HepG2 (cell line): ENCODE measurements at regions not wholly inside any gene's neighbourhood (a gene's known extent, or its start where the extent isn't known, plus 50 kb on each side); places are given as distances from the start of the nearest gene placed in this dataset.

Experiments
- ATAC-seq: fragments of 200-7000 bp; cut with Tn5 transposase; 3 replicates; pipeline ENCODE4 v1.9.1; 2020; ENCODE audit warnings: mild to moderate bottlenecking, moderate library complexity
- BruUV-seq: library from RNA; stranded (reverse); fragments of 400-500 nt; replicated peaks from 2 replicates; lab custom pipeline; 2021; lab: Mats Ljungman, UMichigan
- CTCF ChIA-PET: fragments of 300-600 bp; formaldehyde crosslinking; extraction: SDS; loops from one replicate; lab custom pipeline; 2021; ENCODE audit warnings: low total read pairs, inconsistent platforms, low intra/inter-chr PET ratio; lab: Yijun Ruan, JAX
- POLR2A ChIA-PET: fragments of 350-600 bp; sonication (Branson Sonifier 250); formaldehyde crosslinking; loops from one replicate; lab custom pipeline; 2020; ENCODE audit warnings: antibody characterized with exemption, inconsistent platforms; lab: Yijun Ruan, JAX
- DNase-seq: peaks from one replicate; pipeline ENCODE4 v3.0.0-alpha.2; 2015; ENCODE audit warnings: low spot score
- FAIRE-seq: peaks from 3 replicates; lab custom pipeline; 2011; peaks lifted over from hg19 to GRCh38; lab: Jason Lieb, UNC
- H2AFZ ChIP-seq: one replicate; pipeline ENCODE4 v1.6.1; 2011; ENCODE audit warnings: low read length, inconsistent platforms
- H3K27ac ChIP-seq: fragments of 300-600 bp; 3 replicates; pipeline ENCODE4 v1.8.0; 2011; ENCODE audit warnings: mixed run types, mild to moderate bottlenecking, mixed read lengths, low read length, inconsistent platforms; ENCODE audit not compliant: insufficient read depth; ENCODE audit errors: extremely low read length
- H3K27me3 ChIP-seq, 2 experiments: fragments of 200-600 bp in 1 of 2; 2 replicates in 1 of 2; 3 replicates in 1 of 2; pipeline versions ENCODE4 v1.6.0 to v1.8.0; 2011; ENCODE audit warnings: low read length in 2 of 2, mild to moderate bottlenecking in 2 of 2, moderate library complexity in 2 of 2, inconsistent platforms in 1 of 2; ENCODE audit not compliant: insufficient read depth in 2 of 2, control insufficient read depth in 1 of 2
- H3K36me3 ChIP-seq, 2 experiments: fragments of 200-600 bp in 1 of 2; replicated peaks in 1 of 2; 2 replicates in 1 of 2; 3 replicates in 1 of 2; pipeline versions ENCODE4 v1.5.1 to v1.8.0; 2011; ENCODE audit warnings: low read length in 2 of 2, inconsistent platforms in 1 of 2; ENCODE audit not compliant: insufficient read depth in 2 of 2, control insufficient read depth in 1 of 2
- H3K4me1 ChIP-seq: 2 replicates; pipeline ENCODE4 v1.5.1; 2012; ENCODE audit warnings: low read length, inconsistent platforms; ENCODE audit not compliant: insufficient read depth
- H3K4me2 ChIP-seq: 2 replicates; pipeline ENCODE4 v1.6.0; 2011; ENCODE audit warnings: low read depth, low read length, inconsistent platforms
- H3K4me3 ChIP-seq, 3 experiments: fragments of 200-600 bp in 1 of 3; sonication (generic), shearing (Covaris generic) in 1 of 3; replicated peaks in 1 of 3; 2 replicates each; pipeline ENCODE4 v1.5.1; 2011 to 2016; ENCODE audit warnings: low read length in 3 of 3, inconsistent platforms in 2 of 3, low read depth in 2 of 3, mild to moderate bottlenecking in 2 of 3, control low read depth in 1 of 3, mixed read lengths in 1 of 3; ENCODE audit not compliant: insufficient read depth in 1 of 3
- H3K79me2 ChIP-seq: one replicate; pipeline ENCODE4 v1.6.1; 2011; ENCODE audit warnings: low read length, inconsistent platforms; ENCODE audit not compliant: insufficient read depth
- H3K9ac ChIP-seq: 2 replicates; pipeline ENCODE4 v1.6.0; 2011; ENCODE audit warnings: mild to moderate bottlenecking, low read depth, low read length, inconsistent platforms; ENCODE audit not compliant: insufficient read depth
- H3K9me3 ChIP-seq: 2 replicates; pipeline ENCODE4 v1.5.1; 2012; ENCODE audit warnings: mild to moderate bottlenecking, low read length
- H4K20me1 ChIP-seq: 2 replicates; pipeline ENCODE4 v1.6.0; 2011; ENCODE audit warnings: inconsistent platforms, mild to moderate bottlenecking, low read length, moderate library complexity; ENCODE audit not compliant: insufficient read depth
- CBX1 ChIP-seq: IDR thresholded peaks from one replicate; pipeline ENCODE4 v1.6.1; 2016; ENCODE audit warnings: antibody characterized with exemption, low read depth
- MATR3 ChIP-seq: sonication (generic); formaldehyde crosslinking; IDR thresholded peaks from 2 replicates; pipeline ENCODE4 v1.4.0; 2020; ENCODE audit warnings: missing genetic modification reagents
- RXRA ChIP-seq: sonication (generic); formaldehyde crosslinking; IDR thresholded peaks from 2 replicates; pipeline ENCODE4 v1.5.1; 2020; ENCODE audit warnings: missing genetic modification reagents
- STAG1 ChIP-seq: sonication (generic); formaldehyde crosslinking; IDR thresholded peaks from 2 replicates; pipeline ENCODE4 v1.4.0; 2020; ENCODE audit warnings: missing genetic modification reagents
- TEAD2 ChIP-seq: sonication (generic); formaldehyde crosslinking; IDR thresholded peaks from 2 replicates; pipeline ENCODE4 v1.9.0; 2021; ENCODE audit warnings: missing genetic modification reagents
- ZMYM4 ChIP-seq: sonication (generic); formaldehyde crosslinking; IDR thresholded peaks from 2 replicates; pipeline ENCODE4 v1.8.1; 2023; ENCODE audit warnings: mild to moderate bottlenecking, missing genetic modification reagents
- ZNF3 ChIP-seq: IDR thresholded peaks from 2 replicates; pipeline ENCODE4 v1.7.0; 2017; ENCODE audit warnings: inconsistent platforms
- WGBS: methylation state at CpG from one replicate; pipeline ENCODE4 v1.1.6; 2017; ENCODE audit warnings: low lambda C conversion rate; 5-methylcytosine and 5-hydroxymethylcytosine counted together
- in situ Hi-C: cut with HindIII; loops from 2 replicates; pipeline ENCODE4 v1.10.0; 2017; ENCODE audit warnings: low pct_unique_long_range_greater_than_20kb; ENCODE audit not compliant: extremely low pct_ligation_motif_present
- intact Hi-C: fragments of 100-400 bp; cut with micrococcal nuclease; formaldehyde crosslinking; loops from one replicate; pipeline ENCODE4 v1.10.0; 2022; ENCODE audit not compliant: unreplicated experiment
- TF ChIP-seq, protein P1 (sequence below): sonication (generic); formaldehyde crosslinking; IDR thresholded peaks from 2 replicates; pipeline ENCODE4 v1.4.0; 2020; ENCODE audit warnings: missing genetic modification reagents, borderline replicate concordance
- TF ChIP-seq, protein P2 (sequence below): sonication (generic); formaldehyde crosslinking; IDR thresholded peaks from 2 replicates; pipeline ENCODE4 v1.4.0; 2020; ENCODE audit warnings: missing genetic modification reagents
- TF ChIP-seq, protein P3 (sequence below): sonication (generic); formaldehyde crosslinking; IDR thresholded peaks from 2 replicates; pipeline ENCODE4 v1.5.0; 2020; ENCODE audit warnings: mild to moderate bottlenecking, missing genetic modification reagents, moderate library complexity
- TF ChIP-seq, protein P4 (sequence below): sonication (generic); formaldehyde crosslinking; IDR thresholded peaks from 2 replicates; pipeline ENCODE4 v1.4.0; 2020; ENCODE audit warnings: mild to moderate bottlenecking, missing genetic modification reagents

- TF ChIP-seq, protein P1, sequence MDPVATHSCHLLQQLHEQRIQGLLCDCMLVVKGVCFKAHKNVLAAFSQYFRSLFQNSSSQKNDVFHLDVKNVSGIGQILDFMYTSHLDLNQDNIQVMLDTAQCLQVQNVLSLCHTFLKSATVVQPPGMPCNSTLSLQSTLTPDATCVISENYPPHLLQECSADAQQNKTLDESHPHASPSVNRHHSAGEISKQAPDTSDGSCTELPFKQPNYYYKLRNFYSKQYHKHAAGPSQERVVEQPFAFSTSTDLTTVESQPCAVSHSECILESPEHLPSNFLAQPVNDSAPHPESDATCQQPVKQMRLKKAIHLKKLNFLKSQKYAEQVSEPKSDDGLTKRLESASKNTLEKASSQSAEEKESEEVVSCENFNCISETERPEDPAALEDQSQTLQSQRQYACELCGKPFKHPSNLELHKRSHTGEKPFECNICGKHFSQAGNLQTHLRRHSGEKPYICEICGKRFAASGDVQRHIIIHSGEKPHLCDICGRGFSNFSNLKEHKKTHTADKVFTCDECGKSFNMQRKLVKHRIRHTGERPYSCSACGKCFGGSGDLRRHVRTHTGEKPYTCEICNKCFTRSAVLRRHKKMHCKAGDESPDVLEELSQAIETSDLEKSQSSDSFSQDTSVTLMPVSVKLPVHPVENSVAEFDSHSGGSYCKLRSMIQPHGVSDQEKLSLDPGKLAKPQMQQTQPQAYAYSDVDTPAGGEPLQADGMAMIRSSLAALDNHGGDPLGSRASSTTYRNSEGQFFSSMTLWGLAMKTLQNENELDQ (CRISPR knock-in tag), result no peak
- no peak for TF ChIP-seq ZMYM4 (CRISPR knock-in tag)
- TF ChIP-seq, all 625 proteins: peak for 0
Measured at GRCh38 chr4:173827707-173828106, 297.7 kb upstream of the HAND2 start (continued).

GRCh38 chr4:173821876-173822275 is 291.8 kb upstream of the HAND2 start:
- no peaks in the 10 kb centered on the region for H3K36me3 ChIP-seq
- H3K4me1 ChIP-seq, result no peaks in the 10 kb centered on the region
- no peak overlapping the region for H3K4me3 ChIP-seq
- intact Hi-C loops, result no loop called here
- in situ Hi-C loops, result no loop called here
- no peaks in the 10 kb centered on the region for H4K20me1 ChIP-seq
- H3K9ac ChIP-seq, result no peak overlapping the region
- no peaks in the 10 kb centered on the region for H3K79me2 ChIP-seq
- FAIRE-seq, result no peak
- 0% methylated on average over 3 of the region's 3 CpGs for WGBS
- no peak overlapping the region for H3K4me2 ChIP-seq
- H3K9me3 ChIP-seq, result no peaks in the 10 kb centered on the region
- ChIA-PET CTCF (no interaction called here), POLR2A (no interaction called here)
- H3K27ac ChIP-seq, result no peak overlapping the region
- ATAC-seq, result no peak
- no TSS peak for BruUV-seq
- no peaks in the 10 kb centered on the region for H3K27me3 ChIP-seq
- no peak overlapping the region for H2AFZ ChIP-seq
- DNase-seq, result no peak
- TF ChIP-seq ZNF3 (CRISPR knock-in tag), result no peak
- no peak for TF ChIP-seq RXRA (CRISPR knock-in tag)
- TF ChIP-seq MATR3, result no peak
- TF ChIP-seq STAG1 (CRISPR knock-in tag), result no peak
- TF ChIP-seq, protein P2, sequence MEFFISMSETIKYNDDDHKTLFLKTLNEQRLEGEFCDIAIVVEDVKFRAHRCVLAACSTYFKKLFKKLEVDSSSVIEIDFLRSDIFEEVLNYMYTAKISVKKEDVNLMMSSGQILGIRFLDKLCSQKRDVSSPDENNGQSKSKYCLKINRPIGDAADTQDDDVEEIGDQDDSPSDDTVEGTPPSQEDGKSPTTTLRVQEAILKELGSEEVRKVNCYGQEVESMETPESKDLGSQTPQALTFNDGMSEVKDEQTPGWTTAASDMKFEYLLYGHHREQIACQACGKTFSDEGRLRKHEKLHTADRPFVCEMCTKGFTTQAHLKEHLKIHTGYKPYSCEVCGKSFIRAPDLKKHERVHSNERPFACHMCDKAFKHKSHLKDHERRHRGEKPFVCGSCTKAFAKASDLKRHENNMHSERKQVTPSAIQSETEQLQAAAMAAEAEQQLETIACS (CRISPR knock-in tag), result no peak
- TF ChIP-seq, protein P3, sequence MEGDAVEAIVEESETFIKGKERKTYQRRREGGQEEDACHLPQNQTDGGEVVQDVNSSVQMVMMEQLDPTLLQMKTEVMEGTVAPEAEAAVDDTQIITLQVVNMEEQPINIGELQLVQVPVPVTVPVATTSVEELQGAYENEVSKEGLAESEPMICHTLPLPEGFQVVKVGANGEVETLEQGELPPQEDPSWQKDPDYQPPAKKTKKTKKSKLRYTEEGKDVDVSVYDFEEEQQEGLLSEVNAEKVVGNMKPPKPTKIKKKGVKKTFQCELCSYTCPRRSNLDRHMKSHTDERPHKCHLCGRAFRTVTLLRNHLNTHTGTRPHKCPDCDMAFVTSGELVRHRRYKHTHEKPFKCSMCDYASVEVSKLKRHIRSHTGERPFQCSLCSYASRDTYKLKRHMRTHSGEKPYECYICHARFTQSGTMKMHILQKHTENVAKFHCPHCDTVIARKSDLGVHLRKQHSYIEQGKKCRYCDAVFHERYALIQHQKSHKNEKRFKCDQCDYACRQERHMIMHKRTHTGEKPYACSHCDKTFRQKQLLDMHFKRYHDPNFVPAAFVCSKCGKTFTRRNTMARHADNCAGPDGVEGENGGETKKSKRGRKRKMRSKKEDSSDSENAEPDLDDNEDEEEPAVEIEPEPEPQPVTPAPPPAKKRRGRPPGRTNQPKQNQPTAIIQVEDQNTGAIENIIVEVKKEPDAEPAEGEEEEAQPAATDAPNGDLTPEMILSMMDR (CRISPR knock-in tag), result no peak
- no peak for TF ChIP-seq CBX1
- TF ChIP-seq ZMYM4 (CRISPR knock-in tag), result no peak
- TF ChIP-seq, protein P4, sequence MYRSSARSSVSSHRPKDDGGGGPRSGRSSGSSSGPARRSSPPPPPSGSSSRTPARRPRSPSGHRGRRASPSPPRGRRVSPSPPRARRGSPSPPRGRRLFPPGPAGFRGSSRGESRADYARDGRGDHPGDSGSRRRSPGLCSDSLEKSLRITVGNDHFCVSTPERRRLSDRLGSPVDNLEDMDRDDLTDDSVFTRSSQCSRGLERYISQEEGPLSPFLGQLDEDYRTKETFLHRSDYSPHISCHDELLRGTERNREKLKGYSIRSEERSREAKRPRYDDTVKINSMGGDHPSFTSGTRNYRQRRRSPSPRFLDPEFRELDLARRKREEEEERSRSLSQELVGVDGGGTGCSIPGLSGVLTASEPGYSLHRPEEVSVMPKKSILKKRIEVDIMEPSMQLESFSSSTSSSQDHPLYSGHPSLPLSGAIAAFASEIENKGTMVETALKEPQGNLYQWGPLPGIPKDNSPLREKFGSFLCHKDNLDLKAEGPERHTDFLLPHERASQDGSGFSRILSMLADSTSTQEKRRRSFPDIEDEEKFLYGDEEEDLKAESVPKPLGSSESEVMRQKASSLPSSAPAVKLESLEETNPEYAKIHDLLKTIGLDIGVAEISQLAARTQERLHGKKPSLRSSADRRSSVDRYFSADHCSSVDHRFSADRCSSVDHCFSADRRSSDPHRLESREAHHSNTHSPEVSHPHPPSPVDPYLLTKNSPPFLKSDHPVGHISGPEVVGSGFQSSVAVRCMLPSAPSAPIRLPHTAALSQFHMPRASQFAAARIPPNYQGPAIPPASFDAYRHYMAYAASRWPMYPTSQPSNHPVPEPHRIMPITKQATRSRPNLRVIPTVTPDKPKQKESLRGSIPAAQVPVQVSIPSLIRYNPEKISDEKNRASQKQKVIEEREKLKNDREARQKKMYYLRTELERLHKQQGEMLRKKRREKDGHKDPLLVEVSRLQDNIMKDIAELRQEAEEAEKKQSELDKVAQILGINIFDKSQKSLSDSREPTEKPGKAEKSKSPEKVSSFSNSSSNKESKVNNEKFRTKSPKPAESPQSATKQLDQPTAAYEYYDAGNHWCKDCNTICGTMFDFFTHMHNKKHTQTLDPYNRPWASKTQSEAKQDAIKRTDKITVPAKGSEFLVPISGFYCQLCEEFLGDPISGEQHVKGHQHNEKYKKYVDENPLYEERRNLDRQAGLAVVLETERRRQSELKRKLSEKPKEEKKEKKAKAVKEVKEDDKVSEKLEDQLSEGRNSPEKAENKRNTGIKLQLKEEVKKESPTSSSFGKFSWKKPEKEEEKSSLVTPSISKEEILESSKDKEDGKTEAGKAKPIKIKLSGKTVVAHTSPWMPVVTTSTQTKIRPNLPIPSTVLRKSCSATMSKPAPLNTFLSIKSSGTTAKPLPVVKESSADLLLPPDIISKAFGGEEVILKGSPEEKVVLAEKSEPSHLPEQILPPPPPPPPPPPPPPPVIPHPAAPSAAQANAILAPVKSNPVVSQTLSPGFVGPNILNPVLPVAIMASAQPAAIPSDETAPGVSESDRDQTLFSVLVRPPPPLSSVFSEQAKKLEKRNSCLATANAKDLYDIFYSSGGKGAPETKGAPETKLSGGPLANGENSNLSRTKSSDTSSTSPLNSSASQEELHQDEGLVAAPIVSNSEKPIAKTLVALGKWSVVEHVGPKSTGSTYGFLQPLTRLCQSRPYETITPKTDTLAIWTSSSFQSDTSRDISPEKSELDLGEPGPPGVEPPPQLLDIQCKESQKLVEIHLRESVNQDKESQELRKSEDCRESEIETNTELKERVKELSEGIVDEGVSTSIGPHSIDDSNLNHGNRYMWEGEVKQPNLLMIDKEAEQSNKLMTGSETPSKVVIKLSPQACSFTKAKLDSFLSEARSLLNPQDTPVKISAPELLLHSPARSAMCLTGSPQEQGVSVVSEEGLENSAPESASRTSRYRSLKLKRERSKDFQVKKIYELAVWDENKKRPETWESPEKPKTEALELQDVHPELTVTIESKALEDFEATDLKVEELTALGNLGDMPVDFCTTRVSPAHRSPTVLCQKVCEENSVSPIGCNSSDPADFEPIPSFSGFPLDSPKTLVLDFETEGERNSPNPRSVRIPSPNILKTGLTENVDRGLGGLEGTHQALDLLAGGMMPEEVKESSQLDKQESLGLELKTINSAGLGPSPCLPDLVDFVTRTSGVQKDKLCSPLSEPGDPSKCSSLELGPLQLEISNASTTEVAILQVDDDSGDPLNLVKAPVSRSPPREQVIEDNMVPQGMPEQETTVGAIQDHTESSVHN (CRISPR knock-in tag), result no peak
- no peak for TF ChIP-seq TEAD2 (CRISPR knock-in tag)
